Testis (tissue), 2 donors: ENCODE measurements at regions not wholly inside any gene's neighbourhood (a gene's known extent, or its start where the extent isn't known, plus 50 kb on each side); places are given as distances from the start of the nearest gene placed in this dataset.

Experiments
- DNase-seq: peaks from one replicate; pipeline ENCODE4 v3.0.0-alpha.2; 2019
- H3K27ac ChIP-seq, 2 donors: fragments of 200-600 bp; sonication (generic); one replicate each; pipeline ENCODE4 v1.5.1; 2019
- H3K27me3 ChIP-seq: fragments of 200-600 bp; sonication (generic); one replicate; pipeline ENCODE4 v1.5.1; 2019
- H3K36me3 ChIP-seq: fragments of 200-600 bp; sonication (generic); one replicate; pipeline ENCODE4 v1.5.1; 2017; ENCODE audit warnings: low read depth; ENCODE audit errors: missing control alignments
- H3K4me1 ChIP-seq: fragments of 200-600 bp; sonication (generic); one replicate; pipeline ENCODE4 v1.5.1; 2019
- H3K4me3 ChIP-seq, 2 donors: fragments of 200-600 bp; sonication (generic); one replicate each; pipeline ENCODE4 v1.5.1; 2017 to 2019
- H3K9me3 ChIP-seq: fragments of 200-600 bp; sonication (generic); one replicate; pipeline ENCODE4 v1.5.1; 2017
- POLR2A ChIP-seq: fragments of 450-650 bp; IDR thresholded peaks from one replicate; pipeline ENCODE4 v1.6.1; 2017; ENCODE audit warnings: antibody characterized with exemption, mild to moderate bottlenecking, moderate library complexity
- WGBS, 2 donors: methylation state at CpG; one replicate each; pipeline ENCODE4 v1.1.5; 2018; 5-methylcytosine and 5-hydroxymethylcytosine counted together
- intact Hi-C: fragments of 100-400 bp; cut with DNase I; formaldehyde crosslinking; loops from one replicate; pipeline ENCODE4 v1.15.1; 2023; ENCODE audit warnings: low total_unique reads
- TF ChIP-seq, protein P1 (sequence below), 3 experiments: fragments of 450-650 bp in 2 of 3; fragments of 200-600 bp in 1 of 3; sonication (generic) in 1 of 3; IDR thresholded peaks; one replicate each; pipeline ENCODE4 v1.5.1; 2016 to 2019; ENCODE audit warnings: antibody characterized with exemption in 3 of 3, mild to moderate bottlenecking in 2 of 3, moderate library complexity in 1 of 3

DNA sequence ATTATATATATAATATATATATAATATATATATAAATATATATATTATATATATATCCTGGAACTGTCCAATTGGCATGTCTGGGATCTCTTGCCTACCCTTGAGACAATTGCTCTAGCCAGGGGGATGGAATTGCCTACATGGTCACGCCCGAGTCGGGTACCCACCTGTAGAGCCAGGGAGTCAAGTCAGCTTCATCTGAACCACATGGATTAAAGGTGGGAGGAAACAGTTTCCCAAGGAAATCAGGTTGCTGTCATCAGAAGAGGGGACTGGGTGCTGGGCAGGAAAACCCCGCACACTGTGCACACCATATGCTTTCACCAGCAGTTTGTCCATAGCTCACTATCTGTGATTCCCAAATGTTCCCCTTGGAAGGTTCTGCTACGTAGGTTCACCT is 252.5 kb upstream of the NOX3 start:
- H3K4me1 ChIP-seq = no peaks in the 10 kb centered on the region
- DNase-seq = no peak
- no peak overlapping the region for H3K27ac ChIP-seq
- H3K36me3 ChIP-seq = no peaks in the 10 kb centered on the region
- no peaks in the 10 kb centered on the region for H3K27me3 ChIP-seq
- intact Hi-C loops = no loop called here
- H3K9me3 ChIP-seq = no peaks in the 10 kb centered on the region
- no peak for TF ChIP-seq POLR2A
- TF ChIP-seq, protein P1, sequence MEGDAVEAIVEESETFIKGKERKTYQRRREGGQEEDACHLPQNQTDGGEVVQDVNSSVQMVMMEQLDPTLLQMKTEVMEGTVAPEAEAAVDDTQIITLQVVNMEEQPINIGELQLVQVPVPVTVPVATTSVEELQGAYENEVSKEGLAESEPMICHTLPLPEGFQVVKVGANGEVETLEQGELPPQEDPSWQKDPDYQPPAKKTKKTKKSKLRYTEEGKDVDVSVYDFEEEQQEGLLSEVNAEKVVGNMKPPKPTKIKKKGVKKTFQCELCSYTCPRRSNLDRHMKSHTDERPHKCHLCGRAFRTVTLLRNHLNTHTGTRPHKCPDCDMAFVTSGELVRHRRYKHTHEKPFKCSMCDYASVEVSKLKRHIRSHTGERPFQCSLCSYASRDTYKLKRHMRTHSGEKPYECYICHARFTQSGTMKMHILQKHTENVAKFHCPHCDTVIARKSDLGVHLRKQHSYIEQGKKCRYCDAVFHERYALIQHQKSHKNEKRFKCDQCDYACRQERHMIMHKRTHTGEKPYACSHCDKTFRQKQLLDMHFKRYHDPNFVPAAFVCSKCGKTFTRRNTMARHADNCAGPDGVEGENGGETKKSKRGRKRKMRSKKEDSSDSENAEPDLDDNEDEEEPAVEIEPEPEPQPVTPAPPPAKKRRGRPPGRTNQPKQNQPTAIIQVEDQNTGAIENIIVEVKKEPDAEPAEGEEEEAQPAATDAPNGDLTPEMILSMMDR (IDR thresholded peaks at IDR 0.05) = no peak
- 67 to 82% methylated on average over 5 of the region's 5 CpGs for WGBS, 2 donors
- no peak overlapping the region for H3K4me3 ChIP-seq

DNA sequence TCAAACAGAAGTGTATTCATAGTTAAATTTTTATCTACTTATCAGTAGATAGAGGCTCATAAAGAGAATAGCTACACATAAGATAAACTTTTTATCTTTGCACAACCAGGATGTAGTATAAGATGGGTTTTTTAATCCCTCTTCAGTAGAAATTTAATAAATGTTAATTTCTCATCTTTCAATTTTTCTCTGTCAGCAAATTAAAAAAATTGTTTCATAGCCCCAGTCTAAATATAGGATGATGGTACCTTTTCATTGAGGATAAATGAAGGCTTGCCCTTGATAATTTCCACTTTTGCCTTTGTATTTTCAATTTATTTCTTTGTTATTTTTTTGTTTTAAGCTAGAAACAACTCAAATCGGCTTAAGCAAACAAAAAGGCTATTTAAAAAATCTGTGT is 251.2 kb upstream of the NOX3 start:
- intact Hi-C loops = no loop called here
- Histone ChIP-seq H3K4me3 (no peak overlapping the region), H3K9me3 (no peaks in the 10 kb centered on the region), H3K27ac (no peak overlapping the region), H3K27me3 (no peaks in the 10 kb centered on the region), H3K36me3 (no peaks in the 10 kb centered on the region), H3K4me1 (no peaks in the 10 kb centered on the region)
- WGBS, 2 donors = 81 to 82% methylated on average over 1 of the region's 1 CpG
- TF ChIP-seq POLR2A = no peak
- TF ChIP-seq, protein P1 (IDR thresholded peaks at IDR 0.05) = no peak
- no peak for DNase-seq

DNA sequence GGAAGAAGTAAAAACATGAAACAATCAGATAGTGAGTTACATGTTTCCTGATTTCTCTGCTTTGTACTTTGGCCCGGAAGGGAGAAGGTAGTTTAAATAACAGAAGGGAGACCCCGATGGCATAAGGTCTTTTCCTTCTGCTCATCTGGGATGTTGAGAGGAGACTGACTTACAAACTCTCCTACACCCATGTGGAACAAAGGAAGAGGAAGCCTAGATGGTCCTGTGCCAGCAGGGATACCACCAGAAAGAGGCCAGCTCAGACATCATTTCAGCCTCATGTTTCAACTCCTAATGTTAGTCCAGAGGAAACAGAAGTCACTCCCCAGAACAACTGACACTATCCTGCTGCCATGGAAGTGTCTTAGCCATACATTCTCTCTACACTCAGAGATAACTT is 250.7 kb upstream of the NOX3 start:
- Histone ChIP-seq H3K36me3 (no peaks in the 10 kb centered on the region), H3K4me1 (no peaks in the 10 kb centered on the region), H3K9me3 (no peaks in the 10 kb centered on the region), H3K4me3 (no peak overlapping the region), H3K27me3 (no peaks in the 10 kb centered on the region), H3K27ac (no peak overlapping the region)
- TF ChIP-seq POLR2A = no peak
- TF ChIP-seq, protein P1 (IDR thresholded peaks at IDR 0.05) = no peak
- 71 to 84% methylated on average over 2 of the region's 2 CpGs for WGBS, 2 donors
- no peak for DNase-seq
- intact Hi-C loops = no loop called here

DNA sequence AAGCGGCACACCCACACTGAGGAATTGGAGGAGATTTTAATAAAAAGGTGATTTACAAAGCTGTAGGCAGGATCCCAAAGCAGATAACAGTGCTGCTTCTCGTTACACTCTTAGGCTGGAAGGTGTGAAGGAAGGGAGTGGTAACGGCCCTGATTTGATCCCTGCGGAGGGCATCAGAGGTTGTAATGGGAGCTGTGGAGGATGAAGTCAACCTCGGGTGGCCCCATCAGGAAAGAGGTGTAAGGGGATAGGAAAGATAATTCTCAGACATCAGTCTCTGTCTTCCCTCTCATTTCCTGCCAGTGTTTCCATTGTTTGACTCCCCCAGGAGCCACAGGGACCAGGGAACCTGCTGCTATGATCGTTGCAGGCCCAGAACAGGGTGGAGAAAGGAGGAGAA is 245.7 kb upstream of the NOX3 start:
- Histone ChIP-seq H3K4me1 (no peaks in the 10 kb centered on the region), H3K27ac (no peak overlapping the region), H3K27me3 (no peaks in the 10 kb centered on the region), H3K36me3 (no peaks in the 10 kb centered on the region), H3K4me3 (no peak overlapping the region), H3K9me3 (no peaks in the 10 kb centered on the region)
- no peak for DNase-seq
- intact Hi-C loops = no loop called here
- WGBS, 2 donors = 72 to 75% methylated on average over 6 of the region's 6 CpGs
- TF ChIP-seq POLR2A = no peak
- TF ChIP-seq, protein P1 (IDR thresholded peaks at IDR 0.05) = no peak

DNA sequence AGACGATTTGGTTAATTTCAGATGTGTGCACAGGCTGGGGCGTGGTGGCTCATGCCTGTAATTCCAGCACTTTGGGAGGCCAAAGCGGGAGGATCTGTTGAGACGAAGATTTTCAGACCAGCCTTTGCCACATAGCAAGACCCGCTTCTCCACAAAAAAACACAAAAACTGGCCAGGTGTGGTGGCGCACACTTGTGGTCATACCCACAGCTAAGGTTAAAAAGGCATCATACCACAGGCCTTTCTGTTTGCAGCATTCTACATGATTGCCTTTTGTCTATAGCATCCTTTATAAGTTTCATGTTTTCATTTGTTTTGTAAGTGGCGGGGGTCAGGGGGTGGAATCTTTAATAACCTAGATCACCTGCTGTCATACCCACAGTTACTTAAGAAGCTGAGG is 239.9 kb upstream of the NOX3 start:
- H3K4me3 ChIP-seq = no peak overlapping the region
- H3K9me3 ChIP-seq = no peaks in the 10 kb centered on the region
- 93 to 96% methylated on average over 7 of the region's 7 CpGs for WGBS, 2 donors
- H3K27ac ChIP-seq = no peak overlapping the region
- TF ChIP-seq, protein P1 (IDR thresholded peaks at IDR 0.05) = no peak
- no peak for TF ChIP-seq POLR2A
- intact Hi-C loops = no loop called here
- DNase-seq = no peak
- no peaks in the 10 kb centered on the region for H3K36me3 ChIP-seq
- no peaks in the 10 kb centered on the region for H3K4me1 ChIP-seq
- no peaks in the 10 kb centered on the region for H3K27me3 ChIP-seq
